ENCODE measurements at regions not wholly inside any gene's neighbourhood (a gene's known extent, or its start where the extent isn't known, plus 50 kb on each side); places are given as distances from the start of the nearest gene placed in this dataset.

- Histone ChIP-seq H3K79me2 (ENCODE audit: control insufficient read depth, insufficient read depth, low read length) (no peaks in the 10 kb centered on the region), H3K4me3 (no peak overlapping the region), H3K9me3 (replicated peaks; ENCODE audit: control insufficient read depth, insufficient read depth, low read length) (no peaks in the 10 kb centered on the region; the same call in 2 of the 3 replicates), H3K27ac (ENCODE audit: control insufficient read depth, insufficient read depth) (no peak overlapping the region), H3K4me2 (ENCODE audit: control insufficient read depth, insufficient read depth) (no peak overlapping the region), H3K27me3 (replicated peaks in 1 of 2; ENCODE audit: control insufficient read depth in 2 of 2, insufficient read depth in 2 of 2, low read length in 1 of 2) (no peaks in the 10 kb centered on the region), H3K9ac (ENCODE audit: control insufficient read depth, insufficient read depth, low read length) (no peak overlapping the region), H3K36me3 (ENCODE audit: control insufficient read depth in 2 of 2, insufficient read depth in 2 of 2, low read length in 1 of 2) (no peaks in the 10 kb centered on the region), H4K20me1 (ENCODE audit: control insufficient read depth, insufficient read depth) (no peaks in the 10 kb centered on the region), H2AFZ (ENCODE audit: control insufficient read depth, low read depth, low read length) (no peak overlapping the region), H3K4me1 (ENCODE audit: control insufficient read depth, insufficient read depth, low read length) (no peaks in the 10 kb centered on the region)
- SMC1A ChIA-PET (ENCODE audit: uncharacterized antibody, unreplicated experiment): no interaction called here
- intact Hi-C loops (cut with micrococcal nuclease; ENCODE audit: unreplicated experiment): no loop called here
- BruUV-seq (replicated peaks): no TSS peak
- CTCF ChIA-PET: interaction anchor here (1.0 to 1.1 kb wide), 2 partner anchors 20 to 67 kb away, joined by 3 read pairs; no protein-coding TSS in a partner anchor
- RAD21 ChIA-PET (ENCODE audit: unreplicated experiment): interaction anchor here (0.5 kb wide), 1 partner anchor 404 kb away, joined by 3 read pairs; the partner anchor contains the start of gene PMEPA1
- no peak for TF ChIP-seq TCF12 (IDR thresholded peaks at IDR 0.05; ENCODE audit: low read depth, low read length)
- no peak for TF ChIP-seq HDAC6 (IDR thresholded peaks at IDR 0.05; ENCODE audit: unreplicated experiment)
- WGBS (ENCODE audit: insufficient coverage, insufficient replicate concordance, low lambda C conversion rate, missing lambda C conversion rate): 39% methylated on average over 10 of the region's 10 CpGs
- in situ Hi-C loops (cut with MboI): no loop called here
- POLR2A ChIA-PET: no interaction called here
- DNase-seq (ENCODE audit: low read depth, low spot score) (no peak), ATAC-seq (no peak), FAIRE-seq (no peak)
Observed at GRCh38 chr20:58113716-58114115, 114.7 kb downstream of the ANKRD60 start.

- 40% methylated on average over 7 of the region's 7 CpGs for WGBS (ENCODE audit: insufficient coverage, insufficient replicate concordance, low lambda C conversion rate, missing lambda C conversion rate)
- no peaks in the 10 kb centered on the region for H3K79me2 ChIP-seq (ENCODE audit: control insufficient read depth, insufficient read depth, low read length)
- H3K4me3 ChIP-seq: no peak overlapping the region
- no peaks in the 10 kb centered on the region; the same call in 2 of the 3 replicates for H3K9me3 ChIP-seq (replicated peaks; ENCODE audit: control insufficient read depth, insufficient read depth, low read length)
- H2AFZ ChIP-seq (ENCODE audit: control insufficient read depth, low read depth, low read length): no peak overlapping the region
- in situ Hi-C loops (cut with MboI) (no loop called here), intact Hi-C loops (cut with micrococcal nuclease; ENCODE audit: unreplicated experiment) (no loop called here)
- no peak overlapping the region for H3K4me2 ChIP-seq (ENCODE audit: control insufficient read depth, insufficient read depth)
- FAIRE-seq (no peak), DNase-seq (ENCODE audit: low read depth, low spot score) (peak; percentile 55), ATAC-seq (peak; percentile 87)
- H4K20me1 ChIP-seq (ENCODE audit: control insufficient read depth, insufficient read depth): no peaks in the 10 kb centered on the region
- no peak overlapping the region for H3K9ac ChIP-seq (ENCODE audit: control insufficient read depth, insufficient read depth, low read length)
- ChIA-PET RAD21 (ENCODE audit: unreplicated experiment) (no interaction called here), CTCF (interaction anchor here (1.8 kb wide), 1 partner anchor 24 kb away, joined by 6 read pairs; no protein-coding TSS in a partner anchor), SMC1A (ENCODE audit: uncharacterized antibody, unreplicated experiment) (interaction anchor here (1.0 kb wide), 1 partner anchor 430 kb away, joined by 3 read pairs; no protein-coding TSS in a partner anchor), POLR2A (no interaction called here)
- no peaks in the 10 kb centered on the region for H3K27me3 ChIP-seq (replicated peaks in 1 of 2; ENCODE audit: control insufficient read depth in 2 of 2, insufficient read depth in 2 of 2, low read length in 1 of 2)
- no peaks in the 10 kb centered on the region for H3K36me3 ChIP-seq (ENCODE audit: control insufficient read depth in 2 of 2, insufficient read depth in 2 of 2, low read length in 1 of 2)
- H3K4me1 ChIP-seq (ENCODE audit: control insufficient read depth, insufficient read depth, low read length): no peaks in the 10 kb centered on the region
- no peak overlapping the region for H3K27ac ChIP-seq (ENCODE audit: control insufficient read depth, insufficient read depth)
- no TSS peak for BruUV-seq (replicated peaks)
- TF ChIP-seq BHLHE40 (IDR thresholded peaks at IDR 0.05; ENCODE audit: borderline replicate concordance in 1 of 2, low read depth in 2 of 2, low read length in 1 of 2) (peak; percentile 74 to 83), STAT3 (IDR thresholded peaks at IDR 0.05; ENCODE audit: low read depth, low read length) (no peak), SMC3 (IDR thresholded peaks at IDR 0.05; ENCODE audit: borderline replicate concordance, low read length) (no peak), TCF12 (IDR thresholded peaks at IDR 0.05; ENCODE audit: low read depth, low read length) (0 out of 2 replicates have a peak, but pooled peaks have one; percentile 27), MXI1 (IDR thresholded peaks at IDR 0.05; ENCODE audit: low read depth, low read length) (no peak), NFIC (IDR thresholded peaks at IDR 0.05; ENCODE audit: low read depth, low read length) (no peak), BCL11A (IDR thresholded peaks at IDR 0.05; ENCODE audit: low read depth, low read length) (peak; percentile 78; the same call in 1 of the 2 replicates), PML (IDR thresholded peaks at IDR 0.05; ENCODE audit: low read length) (no peak), E4F1 (IDR thresholded peaks at IDR 0.05; ENCODE audit: borderline replicate concordance, partially characterized antibody) (no peak), NR2F1 (conservative IDR thresholded peaks at IDR 0.05) (no peak), ESRRA (IDR thresholded peaks at IDR 0.05; ENCODE audit: low read length) (no peak), NKRF (conservative IDR thresholded peaks at IDR 0.05) (no peak)
Observed at GRCh38 chr20:58112017-58112781, 116.3 kb downstream of the ANKRD60 start.

Measured in GM12878 (cell line).